ENCODE measurements at regions not wholly inside any gene's neighbourhood (a gene's known extent, or its start where the extent isn't known, plus 50 kb on each side); places are given as distances from the start of the nearest gene placed in this dataset.
"Not testable (repeated sequence)": the region's sequence is repeated elsewhere in the genome, so short reads cannot be mapped to it uniquely, and the experiment has no call there.

GRCh38 chr5:5782402-5782801 lies 359.9 kb downstream of the ICE1 start:
- DNase-seq: no peak

- no peak for DNase-seq
Observed at GRCh38 chr5:5781335-5781734, 358.9 kb downstream of the ICE1 start.

DNA sequence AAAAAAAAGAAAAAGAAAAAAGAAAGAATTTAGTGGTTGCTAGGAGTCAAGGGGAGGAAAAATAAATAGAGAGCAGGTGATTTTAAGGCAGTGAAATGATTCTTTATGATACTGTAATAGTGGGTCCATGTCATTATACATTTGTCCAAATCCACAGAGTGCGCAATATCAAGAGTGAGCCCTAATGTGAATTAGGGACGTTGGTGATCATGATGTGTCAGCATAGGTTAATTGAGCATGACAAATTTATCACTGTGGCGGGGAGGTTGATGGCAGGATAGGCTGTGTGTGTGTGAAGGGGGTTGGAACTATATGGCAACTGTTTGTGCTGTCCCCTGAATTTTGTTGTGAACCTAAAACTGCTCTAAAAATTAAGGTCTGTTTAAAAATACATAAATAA lies 357.8 kb downstream of the ICE1 start:
- no peak for DNase-seq

- DNase-seq: no peak
Observed at GRCh38 chr5:5777013-5777412, 354.5 kb downstream of the ICE1 start.

DNA sequence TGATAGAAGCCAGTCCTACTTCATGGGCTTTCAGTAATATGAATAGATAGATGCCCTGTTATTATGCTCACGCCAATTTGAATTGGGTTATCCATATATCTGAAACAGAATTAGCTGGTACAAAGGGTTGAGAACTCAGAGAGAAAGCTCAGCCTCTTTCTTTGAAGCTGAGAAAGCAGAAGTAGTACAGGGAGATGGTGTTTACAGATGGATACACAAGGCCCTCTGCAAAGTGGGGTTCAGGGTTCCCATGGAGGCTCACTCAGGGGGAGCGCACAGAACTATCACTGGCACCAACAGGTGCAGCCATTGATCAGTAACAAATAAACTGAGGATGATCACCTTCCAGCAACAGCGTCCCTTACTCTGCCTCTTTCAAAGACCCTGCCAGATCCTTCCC lies 349.7 kb downstream of the ICE1 start:
- no peak for DNase-seq

GRCh38 chr5:5770825-5771224 lies 348.3 kb downstream of the ICE1 start:
- no peak for DNase-seq

DNA sequence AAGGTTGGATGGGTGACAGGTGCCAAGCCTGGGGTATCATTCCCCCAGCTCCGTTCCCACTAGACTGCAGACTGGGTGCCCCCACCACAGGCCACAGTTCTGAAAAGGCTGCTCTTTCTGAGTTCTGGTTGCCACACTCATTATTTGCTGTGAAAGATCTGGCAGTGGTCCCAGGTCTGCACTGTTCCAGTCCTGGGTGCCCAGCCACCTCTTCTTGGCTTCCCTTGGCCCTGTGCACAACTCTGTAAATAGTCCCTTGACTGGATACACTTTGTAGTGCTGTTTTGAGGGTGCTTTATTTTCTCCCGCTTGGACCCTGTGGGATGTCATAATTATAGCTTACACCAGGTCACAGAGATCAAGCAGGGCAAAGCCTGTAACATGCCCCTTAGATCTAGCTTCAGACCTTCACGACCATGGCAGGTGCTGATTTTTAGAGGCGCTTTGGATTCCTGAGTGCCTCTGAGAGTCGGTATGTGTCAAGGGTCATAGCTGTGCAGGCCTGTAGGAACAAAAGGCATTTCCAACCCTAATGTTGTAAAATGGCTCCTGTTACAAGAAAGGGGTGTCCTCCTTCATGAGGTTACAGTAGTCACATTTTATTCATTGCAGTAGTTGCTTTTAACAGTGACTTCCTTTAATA lies 344.9 kb downstream of the ICE1 start:
- no peak for DNase-seq

GRCh38 chr5:5765066-5765850 lies 342.8 kb downstream of the ICE1 start:
- DNase-seq: no peak

DNA sequence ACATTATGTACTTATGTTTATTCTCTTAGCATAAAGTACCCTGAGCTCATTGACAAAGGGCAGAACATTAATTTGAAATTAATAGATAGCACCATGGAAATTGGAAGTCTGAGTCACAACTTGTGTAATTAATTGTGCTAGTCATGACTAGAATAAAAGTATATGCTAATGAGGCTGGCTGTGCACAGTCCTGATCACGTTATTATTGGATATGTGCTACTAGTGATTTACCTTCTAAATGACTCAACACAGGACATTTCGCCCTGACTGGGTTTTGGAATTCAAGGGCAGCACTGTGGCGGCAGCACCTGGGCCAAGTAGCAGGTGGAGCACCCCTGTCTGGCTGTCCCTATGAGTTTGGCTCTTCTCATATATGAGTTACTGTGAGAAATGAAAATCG lies 341.8 kb downstream of the ICE1 start:
- DNase-seq: no peak

GRCh38 chr5:5756762-5757161 lies 334.3 kb downstream of the ICE1 start:
- DNase-seq: no peak

- DNase-seq: no peak
Observed at GRCh38 chr5:5755888-5756287, 333.4 kb downstream of the ICE1 start.

DNA sequence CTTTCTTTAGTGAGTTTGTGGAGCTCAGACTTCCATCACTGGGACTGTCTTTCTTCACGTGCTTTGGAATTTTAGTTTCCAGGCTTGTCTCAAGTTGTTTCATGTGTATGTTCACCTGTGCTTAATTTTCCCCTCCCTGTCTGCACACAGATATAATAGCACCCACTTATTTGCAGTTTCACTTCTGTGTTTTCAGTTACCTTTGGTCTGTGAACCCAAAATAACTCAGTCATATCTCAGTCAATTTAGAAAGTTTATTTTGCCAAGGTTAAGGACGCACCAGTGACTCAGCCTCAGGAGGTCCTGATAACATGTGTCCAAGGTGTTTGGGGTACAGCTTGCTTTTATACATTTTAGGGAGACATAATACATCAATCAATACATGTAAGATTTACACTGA lies 330.4 kb downstream of the ICE1 start:
- no peak for DNase-seq

- DNase-seq: no peak
Observed at GRCh38 chr5:5751987-5752386, 329.5 kb downstream of the ICE1 start.

GRCh38 chr5:5751498-5751897 lies 329.0 kb downstream of the ICE1 start:
- DNase-seq: no peak

GRCh38 chr5:5741418-5741817 lies 318.9 kb downstream of the ICE1 start:
- no peak for DNase-seq

GRCh38 chr5:5739490-5739945 lies 317.0 kb downstream of the ICE1 start:
- DNase-seq: no peak

DNA sequence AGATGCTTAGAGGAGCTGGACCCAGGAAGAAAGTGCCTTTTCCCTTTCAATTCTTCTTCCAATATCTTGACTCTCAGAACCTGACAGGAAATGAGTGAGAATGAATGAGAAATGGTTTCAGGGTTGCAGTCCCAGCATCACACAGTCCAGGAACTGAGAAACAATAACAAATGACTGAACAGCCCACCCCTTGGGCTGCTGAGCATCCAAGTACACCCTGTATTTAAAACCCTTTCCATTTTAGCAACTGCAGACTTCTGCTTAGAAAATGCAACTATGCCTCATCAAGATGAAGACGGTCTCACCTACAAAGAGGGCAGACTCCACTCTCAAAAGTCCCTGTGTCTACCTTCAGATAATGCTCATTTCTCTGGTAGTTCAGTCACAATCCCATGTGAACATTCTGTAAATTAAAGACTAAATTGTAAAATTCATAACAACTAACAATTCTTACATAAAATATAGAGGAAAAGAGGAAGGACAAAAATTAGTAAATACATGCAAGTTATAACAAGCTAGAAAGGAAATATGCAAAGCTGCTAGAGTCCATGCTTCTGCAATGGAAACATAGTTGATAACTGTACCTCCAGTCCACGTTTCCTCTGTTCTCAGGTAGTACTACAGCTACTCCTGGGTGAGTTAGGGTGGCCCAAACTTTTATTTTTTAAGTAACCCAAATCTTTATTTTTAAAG lies 316.5 kb downstream of the ICE1 start:
- DNase-seq: no peak

DNA sequence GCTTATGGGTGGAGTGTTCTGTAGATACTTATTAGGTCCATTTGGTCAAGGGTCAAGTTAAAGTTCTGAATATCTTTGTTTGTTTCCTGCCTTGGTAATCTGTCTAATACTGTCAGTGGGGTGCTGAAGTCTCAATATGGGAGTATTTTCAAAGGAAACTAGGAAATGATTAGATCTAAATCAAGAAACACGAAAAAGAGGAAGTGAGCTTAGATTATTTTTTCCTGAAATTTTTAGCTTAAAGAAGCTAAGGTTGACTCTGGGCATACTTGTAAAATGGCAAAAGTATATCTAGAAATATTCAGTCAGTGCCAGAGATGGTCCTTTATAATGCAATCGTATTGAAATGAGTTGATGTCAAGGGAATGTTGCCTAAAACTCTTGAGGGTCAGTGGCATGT lies 313.5 kb downstream of the ICE1 start:
- no peak for DNase-seq

DNA sequence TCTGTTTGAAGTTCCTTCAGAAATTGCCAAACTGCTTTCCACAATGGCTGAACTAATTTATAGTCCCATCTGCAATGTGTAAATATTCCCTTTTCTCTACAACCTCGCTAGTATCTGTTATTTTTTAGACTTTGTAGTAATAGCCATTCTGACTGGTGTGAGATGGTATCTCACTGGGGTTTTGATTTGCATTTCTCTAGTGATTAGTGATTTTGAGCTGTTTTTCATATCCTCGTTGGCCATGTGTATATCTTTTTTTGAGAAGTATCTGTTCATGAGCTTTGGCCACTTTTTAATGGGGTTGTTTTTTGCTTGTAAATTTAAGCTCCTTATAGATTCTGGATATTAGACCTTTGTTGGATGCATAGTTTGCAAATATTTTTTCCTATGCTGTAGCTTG lies 310.6 kb downstream of the ICE1 start:
- not testable (repeated sequence) for DNase-seq

DNA sequence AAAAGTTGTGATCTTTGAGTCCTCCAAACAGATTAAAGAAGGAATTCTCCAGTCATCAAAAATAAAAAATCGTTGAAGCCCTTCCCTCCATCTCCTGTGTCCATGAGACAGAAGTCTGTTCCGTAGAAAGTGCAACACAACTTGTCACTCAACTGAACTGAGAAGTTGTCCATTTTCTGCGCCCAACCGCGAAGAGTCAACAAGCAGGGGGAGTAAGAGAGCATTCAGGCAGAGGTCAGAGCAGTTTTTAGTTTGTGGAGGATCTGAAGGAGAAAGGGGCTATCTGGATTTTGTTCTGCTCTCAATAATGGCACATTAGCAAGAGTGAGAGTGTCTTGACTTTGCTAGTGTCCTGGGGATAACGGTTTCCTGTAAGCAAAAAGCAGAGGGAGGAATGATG lies 303.9 kb downstream of the ICE1 start:
- no peak for DNase-seq

- DNase-seq: no peak
Observed at GRCh38 chr5:5721881-5722280, 299.4 kb downstream of the ICE1 start.

GRCh38 chr5:5719292-5719691 lies 296.8 kb downstream of the ICE1 start:
- DNase-seq: no peak

GRCh38 chr5:5716665-5717064 lies 294.2 kb downstream of the ICE1 start:
- no peak for DNase-seq

DNA sequence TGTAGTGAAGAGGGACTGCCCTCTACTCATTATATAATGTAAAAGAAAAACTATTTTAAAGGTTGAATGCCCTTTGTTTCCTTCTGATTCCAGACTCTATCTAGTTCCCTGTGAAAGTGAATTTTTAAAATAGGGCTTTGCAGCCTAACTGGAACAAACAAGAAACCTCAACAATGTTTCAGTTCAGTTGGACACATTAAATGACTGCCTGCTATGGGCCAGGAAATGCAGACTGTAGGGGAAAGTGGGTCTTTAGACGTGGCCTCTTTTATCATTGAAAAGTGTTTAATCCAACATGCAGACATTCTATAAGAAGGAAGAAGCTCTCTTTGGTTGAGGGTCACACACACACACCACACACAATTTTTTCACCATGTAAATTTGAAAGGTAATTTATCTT lies 289.1 kb downstream of the ICE1 start:
- no peak for DNase-seq

All from EL (cell line).